H1 (cell line): ENCODE measurements at regions not wholly inside any gene's neighbourhood (a gene's known extent, or its start where the extent isn't known, plus 50 kb on each side); places are given as distances from the start of the nearest gene placed in this dataset.
"Not testable (repeated sequence)": the region's sequence is repeated elsewhere in the genome, so short reads cannot be mapped to it uniquely, and the experiment has no call there.

Experiments
- CTCF ChIA-PET: fragments of 300-600 bp; sonication (Branson Sonifier 250); formaldehyde crosslinking; loops from one replicate; lab custom pipeline; 2021; ENCODE audit not compliant: partially characterized antibody; lab: Charles Lee
- POLR2A ChIA-PET: fragments of 300-600 bp; sonication (Branson Sonifier 250); formaldehyde crosslinking; loops from one replicate; lab custom pipeline; 2021; ENCODE audit warnings: inconsistent platforms; ENCODE audit not compliant: partially characterized antibody; lab: Charles Lee
- DNase-seq, 2 experiments: peaks; one replicate each; pipeline versions ENCODE4 v3.0.0 to v3.0.0-alpha.2; 2010 to 2022; ENCODE audit warnings: low spot score in 2 of 2, low read depth in 1 of 2, mixed read lengths in 1 of 2
- FAIRE-seq: peaks from 2 replicates; lab custom pipeline; 2011; peaks lifted over from hg19 to GRCh38; lab: Jason Lieb, UNC
- H2AFZ ChIP-seq: 2 replicates; pipeline ENCODE4 v1.8.1; 2012; ENCODE audit warnings: low read length, inconsistent platforms
- H2AK5ac ChIP-seq: 2 replicates; pipeline ENCODE4 v1.6.1; 2013; ENCODE audit warnings: low read depth, low read length
- H2BK120ac ChIP-seq: replicated peaks from 2 replicates; pipeline ENCODE3; 2013; ENCODE audit warnings: low read depth, low read length, inconsistent platforms
- H2BK12ac ChIP-seq: 2 replicates; pipeline ENCODE4 v1.6.1; 2013; ENCODE audit warnings: low read depth, low read length
- H2BK15ac ChIP-seq: 2 replicates; pipeline ENCODE4 v1.6.1; 2013; ENCODE audit warnings: low read length
- H2BK20ac ChIP-seq: 2 replicates; pipeline ENCODE4 v1.6.1; 2013; ENCODE audit warnings: low read length
- H2BK5ac ChIP-seq: 2 replicates; pipeline ENCODE4 v1.6.1; 2013; ENCODE audit warnings: low read depth, low read length
- H3K14ac ChIP-seq: 2 replicates; pipeline ENCODE4 v1.6.1; 2013; ENCODE audit warnings: inconsistent platforms; ENCODE audit not compliant: insufficient read length
- H3K18ac ChIP-seq: 2 replicates; pipeline ENCODE4 v1.6.1; 2013; ENCODE audit warnings: low read length; ENCODE audit errors: extremely low read depth
- H3K23ac ChIP-seq: 2 replicates; pipeline ENCODE4 v1.6.1; 2013; ENCODE audit warnings: inconsistent platforms; ENCODE audit not compliant: insufficient read length
- H3K23me2 ChIP-seq: 2 replicates; pipeline ENCODE4 v1.6.1; 2013; ENCODE audit warnings: low read depth, low read length
- H3K27ac ChIP-seq: 2 replicates; pipeline ENCODE4 v1.6.1; 2011; ENCODE audit warnings: low read depth, low read length, inconsistent platforms
- H3K27me3 ChIP-seq, 4 experiments: replicated peaks in 1 of 4; 1 replicate in 1 of 4; 2 replicates in 3 of 4; pipeline versions ENCODE4 v1.6.1 to v1.8.1; 2011 to 2013; ENCODE audit warnings: low read length in 3 of 4, mild to moderate bottlenecking in 3 of 4, inconsistent platforms in 2 of 4, mixed read lengths in 2 of 4, moderate library complexity in 1 of 4; ENCODE audit not compliant: control insufficient read depth in 3 of 4, insufficient read depth in 3 of 4; ENCODE audit errors: extremely low read depth in 1 of 4
- H3K36me3 ChIP-seq, 4 experiments: 2 replicates each; pipeline versions ENCODE4 v1.6.1 to v1.8.1; 2011 to 2013; ENCODE audit warnings: mild to moderate bottlenecking in 4 of 4, low read length in 3 of 4, moderate library complexity in 2 of 4, control low read depth in 1 of 4, inconsistent platforms in 1 of 4; ENCODE audit not compliant: insufficient read depth in 4 of 4, control insufficient read depth in 2 of 4
- H3K4ac ChIP-seq: replicated peaks from 2 replicates; pipeline ENCODE3; 2013; ENCODE audit warnings: low read length, low read depth, mixed read lengths, inconsistent platforms; ENCODE audit not compliant: insufficient read length
- H3K4me1 ChIP-seq, 4 experiments: replicated peaks in 1 of 4; 1 replicate in 1 of 4; 2 replicates in 3 of 4; pipeline versions ENCODE4 v1.6.1 to v1.8.1; 2011 to 2013; ENCODE audit warnings: low read length in 3 of 4, inconsistent platforms in 2 of 4, mixed read lengths in 1 of 4; ENCODE audit not compliant: insufficient read depth in 4 of 4, control insufficient read depth in 3 of 4
- H3K4me2 ChIP-seq, 2 experiments: 2 replicates each; pipeline versions ENCODE4 v1.6.1 to v1.8.1; 2011 to 2013; ENCODE audit warnings: low read depth in 2 of 2, low read length in 2 of 2, control low read depth in 1 of 2, inconsistent platforms in 1 of 2, mild to moderate bottlenecking in 1 of 2; ENCODE audit not compliant: insufficient read depth in 1 of 2
- H3K4me3 ChIP-seq, 4 experiments: fragments of 200-600, 300-600 bp in 1 of 4; sonication (generic), shearing (Covaris generic), sonication (Bioruptor Twin) in 1 of 4; 2 replicates each; pipeline versions ENCODE4 v1.5.1 to v1.8.1; 2011 to 2016; ENCODE audit warnings: low read length in 4 of 4, low read depth in 3 of 4, control low read depth in 2 of 4, inconsistent platforms in 2 of 4, mild to moderate bottlenecking in 2 of 4, mixed read lengths in 1 of 4, moderate library complexity in 1 of 4; ENCODE audit not compliant: insufficient read depth in 2 of 4; ENCODE audit errors: extremely low read depth in 1 of 4
- H3K56ac ChIP-seq: replicated peaks from 2 replicates; pipeline ENCODE3; 2013; ENCODE audit warnings: low read depth, mild to moderate bottlenecking, mixed read lengths, low read length, inconsistent platforms; ENCODE audit not compliant: insufficient read length
- H3K79me1 ChIP-seq: 2 replicates; pipeline ENCODE4 v1.6.1; 2013; ENCODE audit warnings: low read depth, low read length, control low read depth
- H3K79me2 ChIP-seq, 2 experiments: 2 replicates each; pipeline versions ENCODE4 v1.6.1 to v1.8.1; 2012 to 2013; ENCODE audit warnings: low read length in 2 of 2, mild to moderate bottlenecking in 2 of 2, inconsistent platforms in 1 of 2; ENCODE audit not compliant: insufficient read depth in 2 of 2, control insufficient read depth in 1 of 2
- H3K9ac ChIP-seq, 4 experiments: replicated peaks in 1 of 4; 1 replicate in 1 of 4; 2 replicates in 3 of 4; pipeline versions ENCODE4 v1.6.1 to v1.8.1; 2011 to 2013; ENCODE audit warnings: low read depth in 3 of 4, low read length in 3 of 4, control low read depth in 2 of 4, mild to moderate bottlenecking in 2 of 4, moderate library complexity in 2 of 4, inconsistent platforms in 1 of 4; ENCODE audit errors: extremely low read depth in 1 of 4
- H3K9me3 ChIP-seq, 2 experiments: 2 replicates each; pipeline versions ENCODE4 v1.6.1 to v1.8.1; 2012 to 2013; ENCODE audit warnings: mild to moderate bottlenecking in 2 of 2, moderate library complexity in 2 of 2, control low read depth in 1 of 2, inconsistent platforms in 1 of 2, low read depth in 1 of 2, low read length in 1 of 2, mixed read lengths in 1 of 2; ENCODE audit not compliant: insufficient read depth in 2 of 2
- H4K20me1 ChIP-seq, 2 experiments: replicated peaks in 1 of 2; 2 replicates each; pipeline versions ENCODE3 to v1.8.1; 2011 to 2013; ENCODE audit warnings: inconsistent platforms in 2 of 2, low read length in 2 of 2, mild to moderate bottlenecking in 1 of 2; ENCODE audit not compliant: insufficient read depth in 2 of 2, control insufficient read depth in 1 of 2
- H4K5ac ChIP-seq: 2 replicates; pipeline ENCODE4 v1.6.1; 2013; ENCODE audit warnings: low read length, low read depth, mixed read lengths, inconsistent platforms; ENCODE audit not compliant: insufficient read length
- H4K8ac ChIP-seq: 2 replicates; pipeline ENCODE4 v1.8.0; 2013; ENCODE audit warnings: mild to moderate bottlenecking, moderate library complexity, low read length, inconsistent platforms; ENCODE audit not compliant: insufficient read depth; ENCODE audit errors: extremely low read depth
- H4K91ac ChIP-seq: replicated peaks from 2 replicates; pipeline ENCODE3; 2013; ENCODE audit warnings: low read length, mixed read lengths, inconsistent platforms; ENCODE audit not compliant: insufficient read length
- WGBS, 2 experiments: shearing (Covaris generic) in 1 of 2; methylation state at CpG; one replicate each; pipeline versions ENCODE4 v1.1.6 to v1.1.7; 2013 to 2015; ENCODE audit warnings: low lambda C conversion rate in 2 of 2, mixed read lengths in 2 of 2, inconsistent platforms in 1 of 2, low coverage in 1 of 2, missing lambda C conversion rate in 1 of 2; ENCODE audit not compliant: insufficient replicate concordance in 2 of 2, insufficient coverage in 1 of 2, insufficient read length in 1 of 2; ENCODE audit errors: extremely low coverage in 1 of 2, missing lambda C conversion rate in 1 of 2; 5-methylcytosine and 5-hydroxymethylcytosine counted together

DNA sequence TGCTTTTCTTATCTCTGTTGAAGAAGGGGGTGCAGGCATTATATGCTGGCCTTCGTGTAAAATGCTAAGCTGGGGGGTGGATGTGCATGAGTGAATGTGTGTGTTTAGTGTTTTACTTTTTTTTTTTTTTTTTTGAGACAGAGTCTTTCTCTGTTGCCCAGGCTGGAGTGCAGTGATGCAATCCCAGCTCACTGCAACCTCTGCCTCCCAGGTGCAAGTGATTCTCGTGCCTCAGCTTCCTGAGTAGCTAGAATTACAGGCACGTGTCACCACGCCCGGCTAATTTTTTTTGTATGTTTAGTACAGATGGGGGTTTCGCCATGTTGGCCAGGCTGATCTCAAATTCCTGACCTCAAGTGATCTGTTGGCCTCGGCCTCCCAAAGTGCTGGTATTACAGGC lies 55.8 kb upstream of the SCAF4 start:
- H3K79me2 ChIP-seq, H4K5ac ChIP-seq, H3K4ac ChIP-seq, H2BK15ac ChIP-seq, H3K23ac ChIP-seq, H3K4me1 ChIP-seq, H2AFZ ChIP-seq, POLR2A ChIA-PET, H2BK12ac ChIP-seq, H4K91ac ChIP-seq, H2AK5ac ChIP-seq, H3K27ac ChIP-seq, FAIRE-seq, H3K9me3 ChIP-seq, H2BK5ac ChIP-seq, H2BK20ac ChIP-seq, H3K56ac ChIP-seq, H4K20me1 ChIP-seq, H3K18ac ChIP-seq, H4K8ac ChIP-seq, H3K4me2 ChIP-seq, H3K4me3 ChIP-seq, H3K14ac ChIP-seq, H3K79me1 ChIP-seq, DNase-seq, H3K36me3 ChIP-seq, H2BK120ac ChIP-seq, H3K27me3 ChIP-seq, H3K9ac ChIP-seq: not testable (repeated sequence)
- CTCF ChIA-PET: interaction anchor here (0.6 to 1.0 kb wide), 3 partner anchors 80 to 187 kb away, joined by 3 to 4 read pairs (median 3); no protein-coding TSS in a partner anchor
- H3K23me2 ChIP-seq: peaks cover 11% of the 10 kb centered on the region; the same call in 1 of the 2 replicates
- 96% methylated on average over 7 of the region's 7 CpGs; no CpG with 5 or more reads in 1 of the 2 experiments for WGBS, 2 experiments
